ENCODE measurements at regions not wholly inside any gene's neighbourhood (a gene's known extent, or its start where the extent isn't known, plus 50 kb on each side); places are given as distances from the start of the nearest gene placed in this dataset.

GRCh38 chrX:5068550-5068949, 1160.1 kb downstream of the NLGN4X start:
- DNase-seq: no peak

- DNase-seq: no peak
These were observed 1170.9 kb downstream of the NLGN4X start for GRCh38 chrX:5057786-5058185.

DNA sequence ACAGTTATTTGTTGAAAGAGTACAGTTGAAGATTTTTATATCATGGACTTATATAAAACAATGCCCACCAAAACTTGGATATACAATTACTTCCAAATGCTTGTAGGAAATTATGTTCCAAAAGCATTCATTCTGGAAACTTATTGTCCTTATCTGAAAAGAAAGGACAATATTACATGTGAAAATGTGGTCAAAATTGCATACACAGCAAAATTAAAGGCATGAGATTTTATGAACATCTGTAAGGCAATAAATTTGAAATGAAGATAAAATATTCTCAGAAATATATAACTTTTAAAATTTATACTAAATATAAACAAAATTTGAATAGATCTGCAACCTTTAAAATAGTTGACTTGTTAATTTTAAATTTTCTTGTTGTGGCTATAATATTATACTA, 1173.8 kb downstream of the NLGN4X start:
- DNase-seq: no peak

DNA sequence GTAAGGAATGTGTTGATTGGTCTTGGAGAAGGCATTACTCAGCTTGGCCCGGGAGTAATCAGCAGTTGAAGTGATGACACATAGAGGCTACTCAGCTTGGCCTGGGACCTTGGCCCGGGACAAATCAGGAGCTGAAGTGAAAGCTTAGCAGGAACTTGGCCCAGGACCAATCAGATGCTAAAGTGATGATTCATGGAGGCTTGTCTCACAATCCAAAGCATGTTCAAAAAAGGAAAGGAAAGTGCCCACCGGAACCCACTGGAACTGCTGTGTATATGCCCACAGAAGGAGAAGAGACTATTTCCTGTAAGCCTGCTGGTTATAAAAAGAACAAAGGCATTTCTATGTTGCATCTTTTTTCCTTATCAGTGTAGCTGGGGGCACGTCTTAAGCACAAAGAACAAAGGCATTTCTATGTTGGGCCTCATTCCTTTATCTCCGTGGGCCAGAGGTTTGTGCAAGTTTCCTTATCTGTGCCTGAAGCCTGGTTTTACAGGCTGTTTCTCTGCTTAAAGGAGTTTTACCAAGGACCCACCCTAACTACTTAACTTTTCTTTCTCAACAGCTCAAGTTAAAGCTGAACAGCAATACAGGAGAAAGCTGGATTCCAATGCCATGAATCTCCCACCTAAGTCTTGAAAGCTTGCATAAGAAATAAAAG, 1176.7 kb downstream of the NLGN4X start:
- no peak for DNase-seq

DNA sequence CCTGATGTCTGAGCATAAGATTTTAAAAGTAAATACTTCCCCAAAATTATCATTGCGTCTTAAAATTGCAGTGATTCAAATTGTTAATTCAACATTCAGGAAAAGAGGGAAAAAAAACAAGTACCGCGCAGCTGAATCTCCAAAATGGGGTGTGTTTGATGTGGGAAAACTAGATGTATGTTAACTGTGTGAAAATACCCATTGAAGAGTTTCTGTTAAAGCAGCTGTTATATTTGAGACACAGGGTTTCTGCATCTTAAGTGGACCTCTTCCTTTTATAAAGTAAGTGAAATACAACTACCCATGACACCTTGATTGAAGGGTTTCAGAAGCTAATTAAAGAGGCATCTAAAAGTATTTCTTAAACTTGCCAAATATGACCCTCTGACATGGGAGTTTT, 1186.1 kb downstream of the NLGN4X start:
- DNase-seq: no peak

DNA sequence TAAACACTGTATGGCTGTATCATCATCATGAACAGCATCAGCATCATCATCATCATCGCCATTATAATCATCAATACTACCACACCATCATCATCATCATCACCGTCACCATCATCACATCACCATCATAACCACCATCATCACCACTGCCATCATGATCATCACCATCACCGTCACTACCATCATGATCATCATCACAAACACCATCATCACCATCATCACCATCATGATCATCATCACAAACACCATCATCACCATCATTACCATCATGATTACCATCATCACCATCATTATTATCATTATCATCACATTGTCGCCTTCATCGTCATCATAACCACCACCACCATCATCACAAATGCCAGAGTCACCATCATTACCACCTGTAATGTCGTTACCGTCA, 1196.9 kb downstream of the NLGN4X start:
- DNase-seq: no peak

GRCh38 chrX:5015451-5015850, 1213.2 kb downstream of the NLGN4X start:
- DNase-seq: no peak

- DNase-seq: no peak
These were observed 1233.8 kb downstream of the NLGN4X start for GRCh38 chrX:4994855-4995254.

- no peak for DNase-seq
These were observed 1250.1 kb downstream of the NLGN4X start for GRCh38 chrX:4978613-4979012.

- no peak for DNase-seq
These were observed 1257.0 kb downstream of the NLGN4X start for GRCh38 chrX:4971646-4972045.

DNA sequence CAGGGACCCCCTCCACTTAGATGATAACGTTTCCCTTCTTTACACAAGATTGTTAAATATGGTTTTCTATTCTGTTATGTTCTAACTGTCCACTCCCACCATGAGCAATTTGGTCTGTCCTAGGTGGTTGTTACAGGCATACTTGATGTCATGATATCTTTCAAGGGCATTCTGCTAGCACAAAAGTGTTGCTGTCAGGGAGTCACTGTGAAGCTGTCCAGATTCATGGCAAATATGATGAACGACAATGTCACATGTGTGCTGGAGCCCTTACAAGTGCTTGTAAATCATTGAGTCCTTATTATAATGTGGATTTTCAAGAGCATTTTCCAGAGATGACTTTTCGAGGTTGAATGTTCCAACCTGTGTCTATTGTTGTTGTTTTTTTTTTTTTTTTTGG, 1250.7 kb upstream of the PRKX start:
- DNase-seq: no peak

DNA sequence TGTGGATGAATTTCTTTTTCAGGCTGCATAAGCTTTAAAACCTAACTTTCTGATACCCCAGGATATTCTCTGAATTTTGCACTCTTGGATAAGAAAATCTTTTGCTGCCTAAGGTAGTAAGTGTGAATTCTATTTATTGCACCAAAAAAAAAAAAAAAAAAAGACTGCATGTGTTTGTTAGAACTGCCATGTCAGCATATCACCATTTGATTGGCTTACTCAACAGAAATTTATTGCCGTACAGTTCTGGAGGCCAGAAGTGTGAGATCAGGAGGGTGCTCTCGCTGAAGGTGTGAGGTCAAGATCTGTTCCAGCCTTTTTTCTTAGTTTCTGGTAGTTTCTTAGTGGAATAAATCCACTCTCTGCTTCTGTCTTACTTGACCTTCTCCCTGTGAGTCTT, 1250.0 kb upstream of the PRKX start:
- no peak for DNase-seq

GRCh38 chrX:4944767-4945166, 1231.3 kb upstream of the PRKX start:
- DNase-seq: no peak

DNA sequence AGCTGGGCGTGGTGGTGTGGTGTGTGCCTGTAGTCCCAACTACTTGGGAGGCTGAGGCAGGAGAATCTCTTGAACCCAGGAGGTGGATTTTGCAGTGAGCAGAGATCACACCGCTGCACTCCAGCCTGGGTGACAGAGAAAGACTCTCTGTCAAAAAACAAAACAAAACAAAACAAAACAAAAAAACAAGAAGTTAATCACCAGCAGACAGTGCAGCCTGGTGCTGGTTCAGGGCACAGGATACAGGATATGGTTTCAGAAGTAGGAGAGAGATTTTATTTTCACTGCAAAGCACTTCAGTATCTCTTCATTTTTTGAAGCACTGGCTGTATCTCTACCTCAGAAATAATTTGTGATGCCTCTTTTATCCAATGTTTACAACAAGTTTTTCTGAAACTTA, 1222.9 kb upstream of the PRKX start:
- no peak for DNase-seq

DNA sequence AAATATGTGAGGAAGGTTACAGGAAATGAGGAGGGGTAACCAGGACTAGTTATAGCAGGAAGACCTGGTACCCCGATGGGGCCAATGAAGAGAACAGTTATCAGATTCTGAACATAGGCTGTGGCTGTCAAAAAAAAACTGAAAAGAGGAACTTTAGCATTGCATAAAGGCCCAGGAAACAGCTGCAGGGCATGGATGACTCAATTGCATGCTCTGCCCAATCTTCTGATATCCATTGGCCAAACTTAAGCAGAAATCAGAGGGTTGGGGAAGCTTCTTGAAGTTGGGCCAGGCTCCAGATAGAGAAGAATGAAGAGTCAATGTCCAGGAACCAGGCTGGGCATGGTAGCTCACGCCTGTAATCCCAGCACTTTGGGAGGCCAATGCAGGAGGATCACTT, 1222.4 kb upstream of the PRKX start:
- no peak for DNase-seq

- DNase-seq: no peak
These were observed 1222.0 kb upstream of the PRKX start for GRCh38 chrX:4935401-4935800.

GRCh38 chrX:4932790-4933189, 1219.3 kb upstream of the PRKX start:
- no peak for DNase-seq

DNA sequence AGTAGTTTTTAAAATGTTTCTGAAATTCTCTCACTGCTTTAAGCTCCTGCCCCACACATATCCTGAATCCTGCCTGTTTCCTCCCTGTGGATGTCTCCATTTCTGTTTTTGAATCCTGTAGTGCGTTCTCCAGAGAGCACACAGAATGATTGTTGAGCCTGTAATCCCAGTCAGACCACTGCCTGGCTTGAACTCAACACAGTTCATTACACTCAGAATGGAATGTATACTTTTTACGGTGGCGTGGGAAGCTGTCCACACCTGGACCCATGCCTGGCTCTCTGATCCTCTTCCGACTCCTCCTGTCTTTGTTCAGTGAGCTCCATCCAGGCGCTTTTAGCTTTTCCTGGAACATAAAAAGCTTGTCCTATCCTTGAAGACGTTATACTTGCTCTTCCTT, 1217.0 kb upstream of the PRKX start:
- DNase-seq: no peak

DNA sequence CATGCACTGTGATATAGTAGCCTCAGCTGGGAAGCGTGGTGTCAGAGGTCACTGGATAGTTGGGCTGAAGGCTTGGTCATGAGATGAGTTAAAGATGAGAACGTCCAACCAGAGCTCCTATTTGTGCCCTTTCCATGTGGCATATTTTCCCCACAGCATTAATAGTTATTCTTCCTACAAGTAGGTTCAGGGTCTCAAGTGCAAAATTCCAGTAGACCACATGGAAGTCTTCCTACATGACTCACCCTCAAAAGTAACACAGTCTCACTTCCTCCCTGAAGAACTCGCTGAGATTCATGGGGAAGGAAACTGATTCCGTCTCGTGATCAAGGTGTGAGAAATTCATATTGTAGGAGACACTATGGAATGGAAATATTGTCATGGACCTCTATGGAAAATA, 1212.5 kb upstream of the PRKX start:
- no peak for DNase-seq

DNA sequence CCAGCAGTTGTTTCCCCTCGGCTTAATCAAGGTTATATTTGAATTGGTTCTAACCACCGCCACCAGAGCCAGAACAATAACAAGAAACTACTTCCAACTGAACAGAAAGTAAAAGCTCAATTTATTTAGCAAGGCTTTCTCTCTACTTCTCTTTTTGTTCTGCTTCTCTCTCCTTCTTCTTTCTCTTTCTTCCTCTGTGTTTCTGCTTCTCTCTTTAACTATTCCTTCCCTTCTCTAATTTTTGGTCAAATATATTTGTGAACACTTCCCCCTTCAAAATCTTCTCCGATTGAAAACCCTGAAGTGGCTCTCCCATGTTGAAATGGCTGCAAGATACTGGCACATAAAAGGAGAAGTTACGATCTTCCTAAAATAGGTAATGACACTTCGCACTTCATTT, 1195.9 kb upstream of the PRKX start:
- DNase-seq: no peak

GRCh38 chrX:4905576-4905975, 1192.1 kb upstream of the PRKX start:
- no peak for DNase-seq

- DNase-seq: no peak
These were observed 1167.8 kb upstream of the PRKX start for GRCh38 chrX:4881277-4881676.

- no peak for DNase-seq
These were observed 1165.2 kb upstream of the PRKX start for GRCh38 chrX:4878640-4879039.

- no peak for DNase-seq
These were observed 1162.8 kb upstream of the PRKX start for GRCh38 chrX:4876268-4876667.

DNA sequence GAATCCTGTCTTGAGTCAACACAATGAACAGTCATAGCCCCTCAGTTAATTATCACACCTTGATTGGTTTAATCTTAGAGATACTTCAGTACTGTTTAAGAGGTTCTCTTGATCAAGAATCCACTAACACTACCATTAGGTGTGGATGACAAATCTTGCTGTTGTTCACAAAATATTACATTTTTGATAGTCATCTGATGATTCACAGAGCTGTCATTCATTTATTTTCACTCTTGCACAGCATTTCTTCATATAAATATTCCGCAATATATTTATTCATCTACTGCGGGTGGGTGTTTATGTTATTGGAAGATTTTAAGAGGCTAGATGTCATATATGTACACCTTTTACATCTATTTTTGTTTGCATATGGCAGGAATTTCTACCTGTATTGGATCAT, 1138.1 kb upstream of the PRKX start:
- no peak for DNase-seq

DNA sequence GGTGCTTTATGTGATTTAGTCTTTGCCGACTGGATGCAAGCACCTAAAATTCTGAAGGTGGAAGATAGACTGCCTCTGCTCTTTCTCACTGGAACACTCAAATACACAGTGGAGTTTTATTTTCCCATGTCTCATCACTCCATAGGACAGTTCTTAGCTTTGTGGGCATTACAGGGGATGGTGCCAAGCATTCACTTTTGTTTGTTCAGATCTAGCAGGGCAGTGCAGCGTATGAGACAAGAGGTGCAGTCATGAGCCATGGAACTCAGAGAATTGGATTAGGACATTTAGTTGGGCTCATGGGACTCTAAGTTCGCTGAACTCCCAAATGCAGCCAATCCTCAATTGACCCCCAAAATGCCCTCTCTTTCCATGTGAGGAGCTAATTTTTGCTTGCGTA, 1136.9 kb upstream of the PRKX start:
- no peak for DNase-seq

Data from activated effector memory CD4-positive, alpha-beta T cell treated with Interleukin-2 at 50 U/mL for 16 hours (primary cell).